ENCODE measurements at regions not wholly inside any gene's neighbourhood (a gene's known extent, or its start where the extent isn't known, plus 50 kb on each side); places are given as distances from the start of the nearest gene placed in this dataset.
"Not testable (repeated sequence)": the region's sequence is repeated elsewhere in the genome, so short reads cannot be mapped to it uniquely, and the experiment has no call there.

DNA sequence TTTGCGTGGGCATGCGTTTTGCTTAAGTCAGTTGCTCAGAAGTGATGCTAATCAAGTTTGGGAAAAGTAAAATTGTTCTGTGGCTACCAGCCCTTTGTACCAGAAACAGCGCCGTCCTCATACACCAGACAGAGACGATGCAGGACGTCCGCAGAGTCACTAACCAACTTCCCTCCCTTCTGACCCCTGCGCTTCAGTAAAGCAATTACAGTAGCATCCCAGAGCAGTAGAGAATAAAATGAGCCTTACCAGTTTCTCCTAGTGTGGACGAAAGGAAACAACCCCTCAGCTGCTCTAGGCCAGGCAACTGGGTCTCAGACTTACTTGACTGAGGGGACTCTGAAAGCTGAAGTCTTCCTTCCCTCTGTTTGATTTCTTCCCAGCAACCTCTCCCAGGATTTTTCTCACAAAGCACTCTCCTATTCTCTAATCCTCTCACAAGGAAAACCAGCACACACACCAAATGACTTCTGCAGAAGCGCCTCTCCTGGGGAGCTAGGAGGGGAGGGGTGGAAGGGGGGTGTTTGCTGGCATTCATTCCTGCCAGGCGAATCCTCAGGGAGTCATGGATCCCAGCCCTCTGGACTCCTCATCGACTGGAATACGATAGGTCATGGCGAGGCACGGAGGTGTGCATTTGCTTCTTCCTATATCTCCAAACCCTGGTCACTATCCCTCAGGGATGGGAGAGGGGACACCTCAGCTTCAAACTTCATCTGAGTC is 56.0 kb upstream of the MID1 start:
- no peak for ATAC-seq
- no peak overlapping the region for H3K27ac ChIP-seq (ENCODE audit: low read length)
- H3K27me3 ChIP-seq (ENCODE audit: control insufficient read depth, insufficient read depth) = no peaks in the 10 kb centered on the region
- intact Hi-C loops (cut with DNase I) = no loop called here
- H3K9me3 ChIP-seq (ENCODE audit: control insufficient read depth, low read length) = no peaks in the 10 kb centered on the region
- WGBS = 21% methylated on average over 15 of the region's 15 CpGs
- peaks cover 1% of the 10 kb centered on the region for H3K4me1 ChIP-seq (ENCODE audit: control insufficient read depth, insufficient read depth, low read length)
- DNase-seq = no peak
- H3K4me3 ChIP-seq (ENCODE audit: low read length) = peak overlapping the region; percentile 38

DNA sequence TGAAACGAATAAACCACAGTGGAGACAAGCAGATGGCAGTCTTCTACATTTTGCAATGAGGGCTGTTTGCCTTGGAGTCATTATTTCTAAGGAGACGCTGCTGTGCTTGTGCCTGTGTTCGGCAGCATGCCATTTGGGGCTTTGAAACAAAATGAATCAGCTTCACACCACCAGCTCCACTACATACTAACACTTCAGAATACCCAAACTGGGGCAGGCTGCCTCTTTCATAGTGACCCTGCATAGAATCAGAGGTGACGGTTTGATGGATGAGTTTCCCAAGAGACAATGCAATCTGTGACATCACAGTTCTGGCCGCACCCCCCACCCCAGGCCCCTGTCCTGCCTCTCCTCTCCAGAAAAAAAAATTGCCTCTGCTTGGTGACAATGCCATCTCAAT is 57.1 kb upstream of the MID1 start:
- no peak overlapping the region for H3K4me3 ChIP-seq (ENCODE audit: low read length)
- DNase-seq = peak; percentile 45 to 72 (median 69)
- no peaks in the 10 kb centered on the region for H3K27me3 ChIP-seq (ENCODE audit: control insufficient read depth, insufficient read depth)
- no peak overlapping the region for H3K27ac ChIP-seq (ENCODE audit: low read length)
- ATAC-seq = peak; percentile 65 to 71
- intact Hi-C loops (cut with DNase I) = no loop called here
- no peaks in the 10 kb centered on the region for H3K9me3 ChIP-seq (ENCODE audit: control insufficient read depth, low read length)
- WGBS = 38% methylated on average over 5 of the region's 5 CpGs
- peaks cover 1% of the 10 kb centered on the region for H3K4me1 ChIP-seq (ENCODE audit: control insufficient read depth, insufficient read depth, low read length)

DNA sequence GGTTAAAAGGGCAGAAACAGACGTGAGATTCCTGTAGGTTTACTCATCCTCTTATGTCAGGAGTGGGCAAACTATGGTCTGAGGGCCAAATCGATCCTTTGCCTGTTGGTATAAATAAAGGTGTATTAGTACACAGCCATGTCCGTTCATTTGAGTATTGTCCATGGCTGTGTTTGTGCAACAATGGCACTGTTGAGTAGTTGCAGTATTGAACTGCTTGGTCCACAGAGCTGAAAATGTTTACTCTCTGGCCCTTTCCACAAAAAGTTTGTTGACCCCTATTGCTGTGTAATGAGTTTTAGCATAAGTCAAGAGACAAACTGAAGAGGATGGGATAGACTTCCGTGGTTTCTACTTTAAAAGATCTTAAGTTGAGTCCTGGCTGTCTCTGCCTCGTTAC is 59.0 kb upstream of the MID1 start:
- 89% methylated on average over 5 of the region's 5 CpGs for WGBS
- no peaks in the 10 kb centered on the region for H3K27me3 ChIP-seq (ENCODE audit: control insufficient read depth, insufficient read depth)
- H3K9me3 ChIP-seq (ENCODE audit: control insufficient read depth, low read length) = no peaks in the 10 kb centered on the region
- intact Hi-C loops (cut with DNase I) = no loop called here
- H3K4me3 ChIP-seq (ENCODE audit: low read length) = no peak overlapping the region
- H3K27ac ChIP-seq (ENCODE audit: low read length) = no peak overlapping the region
- H3K4me1 ChIP-seq (ENCODE audit: control insufficient read depth, insufficient read depth, low read length) = peaks cover 1% of the 10 kb centered on the region
- ATAC-seq (no peak), DNase-seq (no peak)

DNA sequence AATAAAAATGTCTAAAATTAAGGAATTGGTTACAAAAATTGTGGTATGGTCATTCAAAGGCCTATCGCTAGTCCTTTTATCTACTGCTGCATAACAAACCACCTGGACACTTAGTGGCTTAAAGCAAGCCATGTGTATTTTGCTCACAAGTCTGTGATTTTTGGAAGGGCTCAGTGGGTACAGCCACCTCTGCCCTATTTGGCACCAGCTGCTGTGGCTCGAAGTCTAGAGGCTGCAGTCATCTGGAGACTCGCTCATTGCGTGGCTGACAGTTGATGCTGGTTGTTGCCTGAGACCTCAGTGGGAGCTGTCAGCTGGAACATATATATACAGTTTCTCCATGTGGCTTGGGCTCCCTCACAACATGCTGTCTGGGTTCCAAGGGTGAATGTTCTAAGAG is 60.8 kb upstream of the MID1 start:
- Histone ChIP-seq H3K4me3 (ENCODE audit: low read length) (no peak overlapping the region), H3K27me3 (ENCODE audit: control insufficient read depth, insufficient read depth) (no peaks in the 10 kb centered on the region), H3K4me1 (ENCODE audit: control insufficient read depth, insufficient read depth, low read length) (peaks cover 1% of the 10 kb centered on the region), H3K27ac (ENCODE audit: low read length) (no peak overlapping the region), H3K9me3 (ENCODE audit: control insufficient read depth, low read length) (no peaks in the 10 kb centered on the region)
- intact Hi-C loops (cut with DNase I) = no loop called here
- ATAC-seq = no peak
- 87% methylated on average over 4 of the region's 4 CpGs for WGBS
- no peak for DNase-seq

DNA sequence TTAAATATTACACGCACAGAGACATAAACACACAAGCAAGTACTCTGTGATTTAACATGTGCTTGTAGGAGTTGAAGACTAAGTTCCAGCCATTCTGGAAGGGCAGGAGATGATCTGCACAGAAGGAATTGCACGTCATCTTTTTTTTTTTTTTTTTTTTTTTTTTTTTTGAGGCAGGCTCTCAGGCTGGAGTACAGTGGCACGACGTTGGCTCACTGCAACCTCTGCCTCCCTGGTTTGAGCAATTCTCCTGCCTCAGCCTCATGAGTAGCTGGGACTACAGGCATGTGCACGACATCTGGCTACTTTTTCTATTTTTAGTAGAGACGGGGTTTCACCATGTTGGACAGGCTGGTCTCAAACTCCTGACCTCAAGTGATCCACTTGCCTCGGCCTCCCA is 63.2 kb upstream of the MID1 start:
- DNase-seq; intact Hi-C loops (cut with DNase I); H3K4me3 ChIP-seq (ENCODE audit: low read length); H3K4me1 ChIP-seq (ENCODE audit: control insufficient read depth, insufficient read depth, low read length); H3K27ac ChIP-seq (ENCODE audit: low read length); H3K9me3 ChIP-seq (ENCODE audit: control insufficient read depth, low read length); ATAC-seq; H3K27me3 ChIP-seq (ENCODE audit: control insufficient read depth, insufficient read depth): not testable (repeated sequence)
- 86% methylated on average over 7 of the region's 7 CpGs for WGBS

DNA sequence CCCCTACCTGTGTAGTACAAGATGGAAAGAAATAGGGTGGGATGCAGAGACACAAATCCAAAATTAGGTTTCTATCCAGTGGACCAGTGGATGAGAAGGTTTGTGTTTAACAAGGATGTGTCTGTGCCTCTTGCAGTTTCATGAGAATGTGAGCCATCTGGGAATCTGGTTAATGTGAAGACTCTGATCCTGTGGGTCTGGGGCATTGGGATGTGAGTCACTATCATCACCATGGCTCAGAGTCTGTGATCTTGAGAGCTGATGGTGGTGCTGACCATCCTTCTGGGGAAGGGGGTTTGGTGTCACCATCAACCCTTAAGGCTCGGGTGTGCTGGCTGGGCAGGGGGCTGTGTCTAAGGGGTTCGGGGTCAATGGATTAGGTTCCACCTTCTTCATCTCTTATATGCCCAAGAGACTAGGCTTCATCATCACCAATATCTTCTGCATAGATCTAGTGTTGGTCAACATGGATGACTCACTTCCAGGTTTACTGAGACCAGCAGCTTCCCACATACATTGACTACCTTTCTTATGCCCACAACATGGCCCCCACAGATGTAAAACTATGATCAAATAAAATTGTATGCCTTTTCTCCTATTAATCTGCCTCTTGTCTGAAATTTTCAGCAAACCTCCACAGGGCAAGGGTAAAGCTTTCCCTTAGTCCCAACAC is 65.7 kb upstream of the MID1 start:
- intact Hi-C loops (cut with DNase I) = no loop called here
- no peaks in the 10 kb centered on the region for H3K9me3 ChIP-seq (ENCODE audit: control insufficient read depth, low read length)
- WGBS = 97% methylated on average over 2 of the region's 2 CpGs

DNA sequence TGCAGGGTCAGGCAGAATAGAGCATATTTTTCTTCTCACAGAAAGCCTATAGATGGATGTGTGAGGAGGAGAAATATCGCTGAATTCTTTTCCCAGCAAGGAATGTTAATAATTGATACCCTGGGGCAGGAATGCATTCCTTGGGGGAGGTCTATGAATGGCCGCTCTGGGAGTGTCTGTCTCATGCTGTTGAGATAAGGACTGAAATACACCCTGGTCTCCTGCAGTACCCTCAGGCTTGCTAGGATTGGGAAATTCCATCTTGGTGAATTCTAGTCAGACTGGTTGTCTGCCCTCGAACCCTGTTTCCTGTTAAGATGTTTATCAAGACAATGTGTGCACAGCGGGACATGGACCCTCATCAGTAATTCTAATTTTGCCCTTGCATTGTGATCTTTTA is 71.4 kb upstream of the MID1 start:
- H3K27me3 ChIP-seq (ENCODE audit: control insufficient read depth, insufficient read depth); DNase-seq; H3K27ac ChIP-seq (ENCODE audit: low read length); ATAC-seq; H3K9me3 ChIP-seq (ENCODE audit: control insufficient read depth, low read length); H3K4me3 ChIP-seq (ENCODE audit: low read length); H3K4me1 ChIP-seq (ENCODE audit: control insufficient read depth, insufficient read depth, low read length); intact Hi-C loops (cut with DNase I): not testable (repeated sequence)
- WGBS = 90% methylated on average over 4 of the region's 4 CpGs

More for the DNA sequence above, 65.7 kb upstream of the MID1 start:
- ATAC-seq (no peak), DNase-seq (no peak)
- H3K4me1 ChIP-seq (ENCODE audit: control insufficient read depth, insufficient read depth, low read length) = no peaks in the 10 kb centered on the region
- no peak overlapping the region for H3K27ac ChIP-seq (ENCODE audit: low read length)
- no peak overlapping the region for H3K4me3 ChIP-seq (ENCODE audit: low read length)
- no peaks in the 10 kb centered on the region for H3K27me3 ChIP-seq (ENCODE audit: control insufficient read depth, insufficient read depth)

DNA sequence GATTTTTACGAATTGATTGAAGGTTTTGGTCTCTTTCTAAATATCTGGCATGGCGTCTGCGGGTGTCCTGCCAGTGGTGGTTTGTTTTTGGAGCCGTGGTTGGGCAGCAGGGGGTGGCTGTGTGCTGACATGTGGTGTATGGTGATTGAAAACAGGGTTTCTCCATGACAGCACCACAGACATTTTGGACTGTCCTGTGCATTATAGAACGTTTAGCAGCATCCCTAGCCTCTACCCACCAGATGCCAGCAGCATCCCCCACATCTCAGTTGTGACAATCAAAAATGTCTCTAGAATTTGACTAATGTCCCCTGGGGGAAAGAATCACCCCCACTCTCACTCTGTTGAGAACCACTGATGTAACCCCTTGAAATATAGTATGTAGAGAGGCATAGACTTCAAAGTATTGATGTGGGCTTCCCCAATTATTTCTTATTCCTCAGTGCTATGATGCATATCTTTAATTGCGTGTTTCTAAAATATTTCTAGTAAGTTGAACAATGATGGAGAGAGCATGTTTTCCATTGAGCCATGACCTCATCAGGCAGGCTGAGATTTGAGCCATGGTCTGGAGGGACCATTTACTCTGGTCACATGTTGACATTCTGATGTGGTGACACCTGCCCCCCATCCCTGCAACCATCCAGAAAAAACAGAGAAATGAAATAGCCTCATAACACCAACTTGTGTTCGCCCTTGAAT is 77.4 kb upstream of the MID1 start:
- no peaks in the 10 kb centered on the region for H3K9me3 ChIP-seq (ENCODE audit: control insufficient read depth, low read length)
- H3K27me3 ChIP-seq (ENCODE audit: control insufficient read depth, insufficient read depth) = no peaks in the 10 kb centered on the region
- H3K4me3 ChIP-seq (ENCODE audit: low read length) = no peak overlapping the region
- no peak for DNase-seq
- WGBS = 61% methylated on average over 7 of the region's 7 CpGs
- H3K27ac ChIP-seq (ENCODE audit: low read length) = no peak overlapping the region
- H3K4me1 ChIP-seq (ENCODE audit: control insufficient read depth, insufficient read depth, low read length) = no peaks in the 10 kb centered on the region
- intact Hi-C loops (cut with DNase I) = no loop called here
- ATAC-seq = no peak

DNA sequence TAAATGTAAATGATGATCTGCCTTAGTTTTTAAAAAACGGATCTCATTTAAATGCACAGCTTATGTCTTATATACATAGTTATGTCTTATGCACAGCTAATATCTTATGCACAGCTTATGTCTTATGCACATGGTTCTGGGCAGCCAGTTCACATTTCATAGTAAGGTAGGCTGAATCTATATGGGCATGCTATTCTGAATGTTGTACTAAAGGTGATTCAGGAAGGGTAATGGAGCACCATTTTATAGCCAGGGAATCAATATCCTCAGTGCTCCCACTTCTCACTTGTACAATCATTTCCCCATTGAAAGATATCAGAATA is 77.9 kb upstream of the MID1 start:
- no peak for DNase-seq
- ATAC-seq = no peak
- 95% methylated on average over 1 of the region's 1 CpG for WGBS
- no peaks in the 10 kb centered on the region for H3K9me3 ChIP-seq (ENCODE audit: control insufficient read depth, low read length)
- H3K4me3 ChIP-seq (ENCODE audit: low read length) = no peak overlapping the region
- H3K4me1 ChIP-seq (ENCODE audit: control insufficient read depth, insufficient read depth, low read length) = no peaks in the 10 kb centered on the region
- no peaks in the 10 kb centered on the region for H3K27me3 ChIP-seq (ENCODE audit: control insufficient read depth, insufficient read depth)
- intact Hi-C loops (cut with DNase I) = no loop called here
- H3K27ac ChIP-seq (ENCODE audit: low read length) = no peak overlapping the region

DNA sequence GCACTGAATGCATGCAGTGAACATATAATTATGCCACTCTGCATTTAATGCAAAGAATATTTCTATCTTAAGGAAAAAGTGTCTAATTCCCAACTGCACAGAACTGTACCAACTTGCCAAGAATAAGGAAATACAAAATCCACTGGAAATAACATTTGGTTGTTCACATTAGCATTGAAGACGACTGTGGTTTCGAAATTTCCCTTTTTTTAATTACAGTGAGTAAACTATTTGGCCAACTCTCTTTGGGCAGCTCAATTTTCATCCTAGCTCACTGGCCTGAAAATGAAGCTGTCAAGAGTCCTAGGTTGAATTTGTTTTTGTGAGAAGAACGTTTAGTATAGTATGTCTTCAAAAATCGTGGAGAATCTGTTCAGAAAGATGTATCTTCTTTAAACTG is 81.6 kb upstream of the MID1 start:
- no peaks in the 10 kb centered on the region for H3K27me3 ChIP-seq (ENCODE audit: control insufficient read depth, insufficient read depth)
- 64% methylated on average over 4 of the region's 4 CpGs for WGBS
- no peaks in the 10 kb centered on the region for H3K9me3 ChIP-seq (ENCODE audit: control insufficient read depth, low read length)
- no peak overlapping the region for H3K27ac ChIP-seq (ENCODE audit: low read length)
- DNase-seq (no peak), ATAC-seq (no peak)
- no peak overlapping the region for H3K4me3 ChIP-seq (ENCODE audit: low read length)
- no peaks in the 10 kb centered on the region for H3K4me1 ChIP-seq (ENCODE audit: control insufficient read depth, insufficient read depth, low read length)
- intact Hi-C loops (cut with DNase I) = no loop called here

DNA sequence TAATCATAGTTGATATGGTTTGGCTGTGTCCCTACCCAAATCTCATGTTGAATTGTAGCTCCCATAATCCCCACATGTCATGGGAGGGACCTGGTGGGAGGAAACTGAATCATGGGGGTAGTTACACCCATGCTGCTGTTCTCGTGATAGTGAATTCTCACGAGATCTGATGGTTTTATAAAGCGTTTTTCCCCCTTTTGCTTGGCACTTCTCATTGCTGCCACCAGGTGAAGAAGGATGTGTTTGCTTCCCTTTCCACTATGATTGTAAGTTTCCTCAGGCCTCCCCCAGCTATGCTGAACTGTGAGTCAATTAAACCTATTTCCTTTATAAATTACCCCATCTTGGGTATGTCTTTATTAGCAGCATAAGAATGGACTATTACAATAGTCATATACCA is 86.0 kb upstream of the MID1 start:
- ATAC-seq = not testable (repeated sequence)

More for the DNA sequence above, 86.0 kb upstream of the MID1 start:
- H3K27ac ChIP-seq (ENCODE audit: low read length); intact Hi-C loops (cut with DNase I); H3K4me3 ChIP-seq (ENCODE audit: low read length); H3K27me3 ChIP-seq (ENCODE audit: control insufficient read depth, insufficient read depth); DNase-seq; H3K9me3 ChIP-seq (ENCODE audit: control insufficient read depth, low read length); H3K4me1 ChIP-seq (ENCODE audit: control insufficient read depth, insufficient read depth, low read length): not testable (repeated sequence)
- 86% methylated on average over 3 of the region's 3 CpGs for WGBS

All from right cardiac atrium (tissue), 5 donors.